Suprapubic skin (tissue), 3 donors: ENCODE measurements at regions not wholly inside any gene's neighbourhood (a gene's known extent, or its start where the extent isn't known, plus 50 kb on each side); places are given as distances from the start of the nearest gene placed in this dataset.

Experiments
- EP300 ChIP-seq: sonication (generic); formaldehyde crosslinking; IDR thresholded peaks from one replicate; pipeline ENCODE4 v1.6.1; 2017; ENCODE audit warnings: antibody characterized with exemption
- POLR2A ChIP-seq, 2 donors: fragments of 450-650 bp; IDR thresholded peaks; one replicate each; pipeline ENCODE4 v1.6.1; 2017; ENCODE audit warnings: antibody characterized with exemption in 2 of 2, mild to moderate bottlenecking in 2 of 2, moderate library complexity in 2 of 2
- TF ChIP-seq, protein P1 (sequence below), 2 donors: fragments of 200-600 bp in 1 of 2; fragments of 450-650 bp in 1 of 2; sonication (generic) in 1 of 2; IDR thresholded peaks; one replicate each; pipeline ENCODE4 v1.5.1; 2016 to 2019; ENCODE audit warnings: antibody characterized with exemption in 2 of 2, mild to moderate bottlenecking in 1 of 2, moderate library complexity in 1 of 2

DNA sequence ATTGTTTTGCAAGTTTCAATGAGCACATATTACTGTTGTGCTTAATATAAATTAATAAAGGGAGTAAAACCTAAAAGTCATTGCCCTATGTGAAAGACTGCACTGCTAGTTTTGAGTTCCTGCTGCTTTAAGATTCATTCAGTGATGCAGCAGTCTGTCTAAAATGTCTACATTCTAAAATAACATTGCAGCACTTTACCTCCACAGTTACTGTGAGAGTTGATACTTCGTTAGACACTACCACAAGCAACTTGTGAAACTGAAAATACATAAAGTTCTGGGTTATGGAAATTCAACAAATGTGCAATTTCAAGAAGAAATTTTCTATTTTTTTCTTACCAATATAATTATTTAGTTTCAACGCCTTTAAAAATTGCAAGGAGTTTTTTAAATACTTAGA lies 1175.2 kb upstream of the DIAPH2 start:
- TF ChIP-seq, protein P1, sequence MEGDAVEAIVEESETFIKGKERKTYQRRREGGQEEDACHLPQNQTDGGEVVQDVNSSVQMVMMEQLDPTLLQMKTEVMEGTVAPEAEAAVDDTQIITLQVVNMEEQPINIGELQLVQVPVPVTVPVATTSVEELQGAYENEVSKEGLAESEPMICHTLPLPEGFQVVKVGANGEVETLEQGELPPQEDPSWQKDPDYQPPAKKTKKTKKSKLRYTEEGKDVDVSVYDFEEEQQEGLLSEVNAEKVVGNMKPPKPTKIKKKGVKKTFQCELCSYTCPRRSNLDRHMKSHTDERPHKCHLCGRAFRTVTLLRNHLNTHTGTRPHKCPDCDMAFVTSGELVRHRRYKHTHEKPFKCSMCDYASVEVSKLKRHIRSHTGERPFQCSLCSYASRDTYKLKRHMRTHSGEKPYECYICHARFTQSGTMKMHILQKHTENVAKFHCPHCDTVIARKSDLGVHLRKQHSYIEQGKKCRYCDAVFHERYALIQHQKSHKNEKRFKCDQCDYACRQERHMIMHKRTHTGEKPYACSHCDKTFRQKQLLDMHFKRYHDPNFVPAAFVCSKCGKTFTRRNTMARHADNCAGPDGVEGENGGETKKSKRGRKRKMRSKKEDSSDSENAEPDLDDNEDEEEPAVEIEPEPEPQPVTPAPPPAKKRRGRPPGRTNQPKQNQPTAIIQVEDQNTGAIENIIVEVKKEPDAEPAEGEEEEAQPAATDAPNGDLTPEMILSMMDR (IDR thresholded peaks at IDR 0.05) = no peak
- no peak for TF ChIP-seq POLR2A (IDR thresholded peaks at IDR 0.05)
- TF ChIP-seq EP300 = no peak
